H1 (cell line): ENCODE measurements at regions not wholly inside any gene's neighbourhood (a gene's known extent, or its start where the extent isn't known, plus 50 kb on each side); places are given as distances from the start of the nearest gene placed in this dataset.

ENCODE experiments used
- CHD7 ChIP-seq: fragments of 300-600 bp; sonication (generic); IDR thresholded peaks from 2 replicates; pipeline ENCODE4 v1.7.1; 2012; ENCODE audit warnings: low read length, moderate library complexity, mild to moderate bottlenecking, inconsistent platforms; ENCODE audit not compliant: insufficient replicate concordance
- MAFK ChIP-seq: IDR thresholded peaks from 2 replicates; pipeline ENCODE4 v1.6.1; 2012; ENCODE audit warnings: low read depth, mild to moderate bottlenecking, improper control_type of control experiment, low read length
- SRF ChIP-seq: IDR thresholded peaks from 2 replicates; pipeline ENCODE4 v1.6.1; 2011; ENCODE audit warnings: mild to moderate bottlenecking, low read depth, low read length, moderate library complexity
- TBP ChIP-seq: IDR thresholded peaks from 2 replicates; pipeline ENCODE4 v1.6.1; 2011; ENCODE audit warnings: low read depth, low read length, improper control_type of control experiment

- TF ChIP-seq MAFK (no peak), SRF (no peak), CHD7 (no peak), TBP (no peak)
Observed at GRCh38 chr4:151991001-151991883, 230.4 kb upstream of the GATB start (continued).
